Activated CD4-positive, alpha-beta T cell treated with anti-CD3 and anti-CD28 coated beads, Interleukin-2, amount 50 U/mL, for 4 hours (primary cell): ENCODE measurements at regions not wholly inside any gene's neighbourhood (a gene's known extent, or its start where the extent isn't known, plus 50 kb on each side); places are given as distances from the start of the nearest gene placed in this dataset.

ENCODE experiments used
- DNase-seq, 2 experiments: peaks; one replicate each; pipeline ENCODE4 v3.0.0-alpha.2; 2020

DNA sequence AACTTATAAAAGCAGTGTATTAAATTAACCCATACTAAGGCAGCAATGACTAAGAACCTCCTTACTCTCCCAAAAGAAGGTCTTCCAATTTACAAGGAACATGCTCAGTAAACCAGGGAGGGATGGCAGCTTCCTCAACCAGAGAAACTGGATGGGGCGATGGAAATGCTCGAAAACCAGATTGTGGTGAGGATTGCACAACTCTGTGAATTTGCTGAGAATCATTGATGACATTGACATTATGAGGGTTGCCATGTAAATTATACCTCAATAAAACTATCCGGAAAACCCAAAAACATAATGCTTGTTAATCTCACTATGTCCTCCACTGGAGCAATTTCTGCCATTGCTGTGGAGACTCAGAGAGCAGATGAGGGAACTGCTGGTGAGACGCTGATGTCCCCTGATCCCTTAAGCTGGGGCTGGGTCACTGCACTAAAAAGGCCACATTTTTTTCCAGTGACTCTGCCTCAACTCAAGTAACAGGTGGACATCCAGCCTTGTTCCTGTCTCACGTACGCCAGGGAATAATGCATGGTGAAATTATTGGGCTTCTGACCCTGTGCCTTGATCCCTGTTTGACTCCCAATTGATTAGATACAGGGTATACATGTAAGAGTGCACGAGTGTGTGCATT lies 288.3 kb downstream of the CYP26B1 start:
- DNase-seq = no peak

DNA sequence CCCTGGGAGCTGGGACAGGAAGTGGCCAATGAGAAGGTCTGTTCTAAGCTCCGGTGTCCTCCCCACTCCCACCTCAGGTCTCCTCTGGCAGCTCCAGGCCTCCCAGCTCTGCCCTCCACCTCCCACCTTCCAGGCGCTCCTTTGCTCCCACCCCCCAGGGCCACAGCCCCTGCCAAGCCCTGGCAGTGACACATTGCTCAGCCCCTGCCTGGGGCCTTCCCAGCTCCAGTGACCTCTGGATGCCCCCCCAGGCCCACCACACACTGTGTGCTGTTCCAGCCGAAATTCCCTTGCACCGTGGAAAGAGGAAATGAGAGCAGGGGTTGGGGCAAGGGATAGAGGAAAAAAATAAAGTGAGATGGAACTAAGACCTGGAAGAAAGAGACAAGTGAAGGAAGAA lies 289.6 kb downstream of the CYP26B1 start:
- no peak for DNase-seq

- no peak for DNase-seq
These were observed 290.0 kb downstream of the CYP26B1 start for GRCh38 chr2:71857636-71858035.

GRCh38 chr2:71856773-71857525 lies 290.7 kb downstream of the CYP26B1 start:
- DNase-seq = no peak

DNA sequence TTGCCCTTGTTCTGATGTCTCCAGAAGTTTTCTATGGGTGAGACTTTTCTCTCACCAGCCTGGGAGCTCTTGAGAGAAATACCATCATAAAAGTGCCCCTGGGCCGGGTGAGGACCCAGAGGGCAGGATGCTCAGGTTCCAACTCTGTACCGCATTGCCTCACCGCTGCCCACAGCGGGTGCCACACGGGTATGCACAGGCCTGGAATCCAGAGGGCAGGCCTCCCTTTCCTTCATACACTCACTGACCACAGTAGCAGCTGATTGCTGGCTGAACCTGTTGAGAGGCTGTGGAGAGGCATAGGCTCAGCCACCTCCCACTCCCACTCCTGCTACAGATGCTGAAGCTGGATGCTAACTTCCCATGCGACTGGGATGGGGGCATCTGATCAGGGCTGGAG lies 293.8 kb downstream of the CYP26B1 start:
- DNase-seq = no peak

DNA sequence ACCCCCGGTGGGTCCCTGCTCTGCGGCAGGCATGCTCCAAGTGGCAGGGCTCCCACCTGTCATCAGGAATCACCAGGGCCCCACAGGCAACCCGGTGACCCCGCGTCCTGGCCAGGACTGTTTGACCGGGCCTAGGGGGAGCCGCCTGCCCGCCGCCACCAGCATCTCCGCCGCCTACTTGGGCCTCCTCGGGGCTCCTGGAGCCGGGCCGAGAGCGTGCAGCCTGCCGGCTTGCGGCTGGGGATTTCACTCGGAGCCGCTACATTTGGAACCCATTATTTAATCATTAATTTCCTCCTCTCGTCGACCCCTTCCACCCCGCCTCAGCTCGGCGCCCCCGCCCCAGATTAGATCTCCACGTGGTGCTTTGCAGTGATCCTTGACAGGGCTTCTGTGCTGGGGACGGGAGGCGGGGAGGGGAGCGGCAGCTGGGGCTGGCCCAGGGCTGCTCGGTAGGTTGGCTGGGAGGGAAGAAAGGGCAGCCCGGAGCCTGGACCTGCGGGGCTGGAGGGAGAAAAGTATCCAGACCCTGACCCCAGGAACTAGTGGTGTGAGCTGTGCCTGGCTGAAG lies 295.4 kb downstream of the CYP26B1 start:
- no peak for DNase-seq

GRCh38 chr2:71851094-71851750 lies 296.4 kb downstream of the CYP26B1 start:
- no peak for DNase-seq

DNA sequence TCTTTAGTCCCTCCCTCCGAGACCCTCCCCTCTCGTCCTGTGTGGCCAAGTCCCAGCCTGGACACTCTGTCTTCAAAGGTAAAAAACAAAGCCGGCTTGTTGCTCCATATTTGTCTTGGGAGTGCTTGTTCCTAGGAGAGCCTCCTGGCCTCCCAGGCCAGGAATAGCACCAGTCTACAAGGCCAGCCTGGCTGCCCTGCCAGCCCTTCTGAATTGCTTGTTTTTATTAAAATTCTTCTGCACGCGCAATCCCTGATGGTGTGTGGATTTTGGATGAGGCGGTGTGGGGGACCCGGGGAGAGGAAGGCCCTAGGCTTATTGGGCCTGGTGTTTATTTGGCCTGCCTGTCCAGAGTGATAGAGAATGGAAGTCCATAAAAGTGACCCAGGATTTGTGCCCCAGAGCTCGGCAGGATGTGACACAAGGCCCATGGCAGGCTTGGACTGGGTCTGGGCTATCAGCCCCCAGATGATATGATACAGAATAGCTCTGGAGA lies 297.3 kb downstream of the CYP26B1 start:
- DNase-seq = no peak

DNA sequence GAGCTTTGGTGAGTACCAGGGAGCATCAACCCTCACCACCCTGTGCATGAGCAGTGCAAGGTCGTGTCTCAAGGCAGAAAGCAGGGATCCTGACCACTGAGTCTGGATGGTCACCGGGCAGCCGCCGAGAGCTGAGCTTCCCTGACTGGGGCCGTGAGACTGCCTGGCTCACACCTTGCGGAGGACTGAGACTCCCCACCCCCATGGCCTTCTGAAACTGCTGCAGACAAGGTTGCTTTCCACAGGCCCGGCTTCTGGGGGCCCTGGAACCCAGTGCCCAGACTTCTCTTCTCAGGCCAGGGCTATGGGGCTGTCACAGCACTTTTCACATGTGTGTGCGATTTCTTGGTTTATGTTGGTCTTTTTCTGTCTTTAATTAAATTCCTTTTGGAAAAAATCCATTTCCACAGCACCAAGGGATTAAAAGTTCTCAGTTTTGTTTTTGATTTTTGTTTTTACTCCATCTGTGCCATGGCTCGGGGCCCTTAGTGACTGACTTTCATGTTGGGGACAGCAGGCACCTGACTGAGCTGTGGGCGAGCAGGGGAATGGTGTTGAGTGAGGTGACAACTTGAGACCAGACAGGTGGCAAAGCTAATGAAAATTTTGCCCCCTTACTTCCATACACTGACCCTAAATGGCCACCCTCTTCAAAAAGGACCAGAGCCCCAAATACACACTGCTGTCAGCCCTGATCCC lies 297.9 kb downstream of the CYP26B1 start:
- no peak for DNase-seq

GRCh38 chr2:71849111-71849510 lies 298.6 kb downstream of the CYP26B1 start:
- no peak for DNase-seq

GRCh38 chr2:71846669-71847291 lies 300.9 kb downstream of the CYP26B1 start:
- DNase-seq = no peak

DNA sequence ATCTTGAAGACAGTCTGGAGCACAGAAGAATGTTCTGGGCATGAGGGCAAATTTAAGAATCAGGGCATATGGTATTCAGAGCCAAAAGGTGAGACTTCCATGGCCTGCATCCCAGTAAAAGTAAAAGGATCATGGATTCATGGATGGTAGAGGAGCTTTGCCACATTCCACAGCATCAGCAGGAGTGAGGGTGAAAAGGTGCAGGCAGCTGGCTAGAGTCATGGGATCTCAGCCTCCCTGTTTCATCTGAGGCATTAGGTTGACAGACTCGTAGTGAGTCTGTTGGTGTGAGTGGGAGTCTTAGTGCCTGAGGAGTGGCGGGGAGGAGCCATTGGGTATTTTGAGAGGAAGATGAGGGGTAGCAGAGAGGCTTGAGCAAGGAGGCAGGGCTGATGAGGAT lies 301.6 kb downstream of the CYP26B1 start:
- no peak for DNase-seq

- DNase-seq = no peak
These were observed 302.7 kb downstream of the CYP26B1 start for GRCh38 chr2:71844967-71845366.

DNA sequence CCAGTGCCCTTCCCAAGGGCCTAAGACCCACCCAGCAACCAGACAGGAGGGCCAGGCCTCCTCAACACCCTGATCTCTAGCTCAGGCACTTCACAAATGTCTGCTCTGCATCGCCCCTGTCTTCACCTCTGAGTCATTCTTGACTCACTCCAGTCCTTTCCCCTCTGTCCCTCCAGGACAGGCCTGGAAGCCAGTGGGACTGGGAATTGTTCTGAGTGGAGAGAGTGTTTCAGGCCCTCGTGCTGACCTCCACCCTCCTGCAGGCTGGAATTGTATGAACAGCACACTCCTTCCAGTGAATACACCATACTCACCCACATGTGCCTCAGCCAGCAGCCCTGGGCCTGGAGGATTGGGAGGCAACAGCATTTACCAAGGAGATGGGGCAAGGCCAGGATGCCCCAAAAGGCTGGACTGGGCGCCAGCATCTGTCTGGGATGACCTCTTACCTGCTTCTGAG lies 304.2 kb downstream of the CYP26B1 start:
- no peak for DNase-seq

DNA sequence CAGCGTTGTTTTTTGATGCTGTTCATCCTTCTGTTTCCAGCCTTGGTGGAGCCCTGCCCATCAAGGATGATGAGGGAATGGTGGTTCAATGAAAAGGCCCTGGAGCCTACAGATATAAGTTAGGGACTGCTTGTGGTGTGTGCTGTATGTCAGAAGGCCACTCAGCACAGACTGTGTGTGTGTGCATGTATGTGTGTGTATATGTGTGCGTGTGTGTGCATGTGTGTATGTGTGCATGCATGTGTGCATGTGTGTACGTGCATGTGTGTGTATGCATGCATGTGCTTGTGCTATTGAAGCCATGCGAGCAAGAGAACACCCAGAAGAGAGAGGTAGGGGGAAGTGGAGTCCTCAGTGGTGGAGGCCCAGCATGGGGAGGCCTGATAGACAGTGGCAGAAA lies 304.9 kb downstream of the CYP26B1 start:
- DNase-seq = no peak

- DNase-seq = no peak
These were observed 307.8 kb downstream of the CYP26B1 start for GRCh38 chr2:71839826-71840225.

GRCh38 chr2:71834796-71835195 lies 312.9 kb downstream of the CYP26B1 start:
- no peak for DNase-seq

DNA sequence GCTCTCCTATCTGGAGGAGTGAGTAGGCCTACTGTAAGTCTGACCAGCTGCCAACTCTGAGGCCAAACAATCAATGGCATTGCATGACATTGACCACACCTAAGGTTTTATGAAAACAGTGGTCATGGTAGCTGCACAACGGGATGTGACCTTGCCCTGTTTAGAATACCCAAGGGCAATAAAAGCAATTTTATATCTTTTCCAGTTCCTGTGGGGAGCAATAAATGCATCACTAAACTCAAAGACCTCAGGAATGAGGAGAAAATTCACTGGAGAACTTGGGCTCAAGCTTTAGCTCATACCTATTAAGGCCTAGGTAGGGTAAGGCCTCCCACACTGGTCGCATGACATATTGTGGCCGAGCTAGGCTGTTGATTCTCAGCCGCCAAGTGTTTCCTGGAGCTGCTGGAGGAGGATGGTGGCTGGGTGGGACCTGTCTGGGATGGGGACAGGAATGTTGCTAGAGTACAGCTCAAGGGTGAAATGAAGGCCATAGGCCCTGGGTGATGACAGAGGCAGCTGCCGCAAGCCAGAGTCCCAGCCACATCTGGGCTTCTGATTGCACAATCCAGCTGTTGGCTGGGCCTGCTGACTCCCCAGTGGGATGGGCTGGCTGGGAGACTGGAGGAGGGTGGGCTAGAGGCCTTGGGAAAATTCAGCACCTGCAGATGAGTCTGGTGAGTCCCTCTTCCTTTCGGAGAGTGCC lies 313.7 kb downstream of the CYP26B1 start:
- no peak for DNase-seq

- no peak for DNase-seq
These were observed 314.4 kb downstream of the CYP26B1 start for GRCh38 chr2:71833272-71833671.

DNA sequence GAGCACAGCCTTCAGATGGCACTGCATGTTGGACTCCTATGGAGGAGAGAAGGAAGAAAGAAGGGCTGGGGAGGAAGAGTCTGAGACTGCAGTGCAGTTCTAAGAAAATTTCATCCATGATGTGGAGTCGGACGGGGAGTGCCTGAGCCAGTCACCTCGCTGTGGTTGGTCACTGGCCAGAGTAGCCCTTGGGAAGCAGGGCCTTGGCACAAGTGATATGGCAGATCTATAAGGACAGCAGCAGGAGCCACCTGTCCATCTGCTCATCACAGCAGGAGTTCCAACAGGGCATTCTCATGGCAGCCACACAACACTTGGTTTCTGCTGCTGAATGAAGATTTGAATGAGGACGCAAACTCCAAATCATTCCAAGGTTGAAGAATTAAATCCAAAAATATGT lies 314.8 kb downstream of the CYP26B1 start:
- no peak for DNase-seq

GRCh38 chr2:71832388-71832787 lies 315.3 kb downstream of the CYP26B1 start:
- no peak for DNase-seq

- no peak for DNase-seq
These were observed 316.5 kb downstream of the CYP26B1 start for GRCh38 chr2:71831193-71831577.
